ENCODE measurements at regions not wholly inside any gene's neighbourhood (a gene's known extent, or its start where the extent isn't known, plus 50 kb on each side); places are given as distances from the start of the nearest gene placed in this dataset.

DNA sequence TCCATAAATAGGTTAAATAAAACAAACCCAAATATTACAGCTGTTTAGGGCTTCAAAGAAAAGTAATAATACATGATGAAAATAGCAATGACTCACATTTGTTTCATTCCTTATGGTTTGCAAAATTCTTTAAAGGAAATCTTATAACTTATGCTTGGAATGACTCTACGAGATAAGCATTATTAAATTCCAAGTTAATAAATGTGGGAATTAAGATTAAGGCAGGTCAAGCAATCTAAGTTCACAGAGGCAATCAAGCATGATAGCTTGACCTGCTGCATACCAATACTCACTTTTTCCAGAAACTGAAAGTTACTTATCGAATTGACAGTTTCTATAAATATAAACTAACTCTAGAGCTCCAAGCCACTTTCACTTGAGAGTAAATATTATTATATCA is 1002.9 kb upstream of the SEL1L start:
- Histone ChIP-seq H3K27me3 (ENCODE audit: control insufficient read depth in 2 of 2, insufficient read depth in 2 of 2, low read length in 2 of 2) (no peaks in the 10 kb centered on the region), H3K4me1 (ENCODE audit: control insufficient read depth in 1 of 2, insufficient read depth in 2 of 2, low read length in 2 of 2) (no peaks in the 10 kb centered on the region), H4K20me1 (ENCODE audit: insufficient read depth, low read length) (no peaks in the 10 kb centered on the region), H3K9ac (ENCODE audit: insufficient read depth, low read length, poor library complexity, severe bottlenecking) (no peak overlapping the region), H3K9me3 (replicated peaks in 1 of 2; ENCODE audit: control insufficient read depth in 1 of 2, insufficient read depth in 1 of 2, low read length in 2 of 2) (no peaks in the 10 kb centered on the region), H3K36me3 (replicated peaks in 1 of 2; ENCODE audit: control insufficient read depth in 1 of 2, insufficient read depth in 2 of 2, low read length in 2 of 2) (no peaks in the 10 kb centered on the region), H3K4me3 (replicated peaks in 1 of 3; ENCODE audit: low read depth in 2 of 3, low read length in 3 of 3) (no peak overlapping the region), H3K27ac (ENCODE audit: low read depth in 1 of 2, low read length in 2 of 2) (no peak overlapping the region), H3K4me2 (replicated peaks; ENCODE audit: extremely low read depth, low read length, poor library complexity, severe bottlenecking) (no peak overlapping the region), H2AFZ (ENCODE audit: insufficient read depth, low read depth, low read length, poor library complexity, severe bottlenecking) (no peak overlapping the region), H3K79me2 (ENCODE audit: insufficient read depth, low read length) (no peaks in the 10 kb centered on the region)
- no peak overlapping the region for H3K27ac Mint-ChIP-seq
- no peaks in the 10 kb centered on the region for H3K27me3 Mint-ChIP-seq (ENCODE audit: low read depth in 3 of 3)
- intact Hi-C loops (cut with micrococcal nuclease) = no loop called here
- H3K36me3 Mint-ChIP-seq = no peaks in the 10 kb centered on the region
- DNase-seq = no peak
- no peak overlapping the region for H3K4me3 Mint-ChIP-seq
- no peaks in the 10 kb centered on the region for H3K4me1 Mint-ChIP-seq
- WGBS (ENCODE audit: insufficient coverage) = no CpG with 5 or more reads among the region's 2 CpGs
- TF ChIP-seq, protein P1, sequence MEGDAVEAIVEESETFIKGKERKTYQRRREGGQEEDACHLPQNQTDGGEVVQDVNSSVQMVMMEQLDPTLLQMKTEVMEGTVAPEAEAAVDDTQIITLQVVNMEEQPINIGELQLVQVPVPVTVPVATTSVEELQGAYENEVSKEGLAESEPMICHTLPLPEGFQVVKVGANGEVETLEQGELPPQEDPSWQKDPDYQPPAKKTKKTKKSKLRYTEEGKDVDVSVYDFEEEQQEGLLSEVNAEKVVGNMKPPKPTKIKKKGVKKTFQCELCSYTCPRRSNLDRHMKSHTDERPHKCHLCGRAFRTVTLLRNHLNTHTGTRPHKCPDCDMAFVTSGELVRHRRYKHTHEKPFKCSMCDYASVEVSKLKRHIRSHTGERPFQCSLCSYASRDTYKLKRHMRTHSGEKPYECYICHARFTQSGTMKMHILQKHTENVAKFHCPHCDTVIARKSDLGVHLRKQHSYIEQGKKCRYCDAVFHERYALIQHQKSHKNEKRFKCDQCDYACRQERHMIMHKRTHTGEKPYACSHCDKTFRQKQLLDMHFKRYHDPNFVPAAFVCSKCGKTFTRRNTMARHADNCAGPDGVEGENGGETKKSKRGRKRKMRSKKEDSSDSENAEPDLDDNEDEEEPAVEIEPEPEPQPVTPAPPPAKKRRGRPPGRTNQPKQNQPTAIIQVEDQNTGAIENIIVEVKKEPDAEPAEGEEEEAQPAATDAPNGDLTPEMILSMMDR (IDR thresholded peaks at IDR 0.05) = no peak
- peaks cover 0 to 7% (median 0%) of the 10 kb centered on the region in 7 donors for H3K9me3 Mint-ChIP-seq

DNA sequence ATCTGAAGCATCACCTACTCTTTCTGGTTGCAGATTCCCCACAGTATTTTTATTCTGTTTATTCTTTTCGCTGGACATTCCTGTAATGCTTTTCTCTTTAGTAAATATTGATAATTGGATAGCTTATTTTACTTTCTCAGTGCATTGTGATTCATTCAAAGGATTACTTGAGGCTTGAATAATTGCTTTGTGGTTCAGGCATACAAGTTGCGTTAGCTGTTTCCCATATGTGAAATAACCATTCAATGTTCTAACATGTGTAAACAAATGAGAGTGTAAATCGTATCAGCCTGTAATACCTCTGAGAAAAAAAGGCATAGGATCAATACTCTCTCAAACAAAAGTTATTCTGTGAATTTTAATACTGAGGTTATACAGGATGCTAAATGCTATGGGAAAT is 1004.2 kb upstream of the SEL1L start:
- Histone ChIP-seq H4K20me1 (ENCODE audit: insufficient read depth, low read length) (no peaks in the 10 kb centered on the region), H3K4me1 (ENCODE audit: control insufficient read depth in 1 of 2, insufficient read depth in 2 of 2, low read length in 2 of 2) (no peaks in the 10 kb centered on the region), H3K9ac (ENCODE audit: insufficient read depth, low read length, poor library complexity, severe bottlenecking) (no peak overlapping the region), H2AFZ (ENCODE audit: insufficient read depth, low read depth, low read length, poor library complexity, severe bottlenecking) (no peak overlapping the region), H3K36me3 (replicated peaks in 1 of 2; ENCODE audit: control insufficient read depth in 1 of 2, insufficient read depth in 2 of 2, low read length in 2 of 2) (no peaks in the 10 kb centered on the region), H3K27me3 (ENCODE audit: control insufficient read depth in 2 of 2, insufficient read depth in 2 of 2, low read length in 2 of 2) (no peaks in the 10 kb centered on the region), H3K4me2 (replicated peaks; ENCODE audit: extremely low read depth, low read length, poor library complexity, severe bottlenecking) (no peak overlapping the region), H3K79me2 (ENCODE audit: insufficient read depth, low read length) (no peaks in the 10 kb centered on the region), H3K9me3 (replicated peaks in 1 of 2; ENCODE audit: control insufficient read depth in 1 of 2, insufficient read depth in 1 of 2, low read length in 2 of 2) (no peaks in the 10 kb centered on the region), H3K4me3 (replicated peaks in 1 of 3; ENCODE audit: low read depth in 2 of 3, low read length in 3 of 3) (no peak overlapping the region), H3K27ac (ENCODE audit: low read depth in 1 of 2, low read length in 2 of 2) (no peak overlapping the region)
- WGBS (ENCODE audit: insufficient coverage) = no CpG with 5 or more reads among the region's 3 CpGs
- H3K27ac Mint-ChIP-seq = no peak overlapping the region
- no peaks in the 10 kb centered on the region for H3K4me1 Mint-ChIP-seq
- no peaks in the 10 kb centered on the region for H3K27me3 Mint-ChIP-seq (ENCODE audit: low read depth in 3 of 3)
- DNase-seq = no peak
- TF ChIP-seq, protein P1 (IDR thresholded peaks at IDR 0.05) = no peak
- H3K9me3 Mint-ChIP-seq = peaks cover 0 to 11% (median 0%) of the 10 kb centered on the region in 7 donors
- H3K36me3 Mint-ChIP-seq = no peaks in the 10 kb centered on the region
- intact Hi-C loops (cut with micrococcal nuclease) = no loop called here
- no peak overlapping the region for H3K4me3 Mint-ChIP-seq

All from CD14-positive monocyte (primary cell).